ENCODE measurements at regions not wholly inside any gene's neighbourhood (a gene's known extent, or its start where the extent isn't known, plus 50 kb on each side); places are given as distances from the start of the nearest gene placed in this dataset.

DNA sequence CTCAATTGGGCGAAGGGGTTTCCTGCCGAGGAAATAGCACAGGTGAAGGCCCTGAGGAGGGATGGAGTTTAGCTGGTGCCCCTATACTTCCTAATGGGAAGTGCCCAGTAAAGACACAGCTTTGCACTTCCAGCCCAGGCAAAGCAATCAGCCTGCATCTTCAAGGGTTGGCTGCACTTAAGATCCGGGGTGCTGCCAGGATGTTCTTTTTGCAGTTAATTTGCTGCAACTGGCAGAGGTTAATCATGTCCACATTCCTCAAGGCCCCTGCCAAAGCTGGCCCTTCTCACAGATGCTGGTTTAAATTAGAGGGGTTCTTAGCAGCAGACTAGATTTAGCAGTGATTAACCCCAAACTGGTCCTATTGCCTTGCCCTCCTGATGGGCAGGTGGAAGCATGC is 137.7 kb upstream of the NAV2 start:
- no peak for TF ChIP-seq ZFX (IDR thresholded peaks at IDR 0.05)
- TF ChIP-seq, protein P1, sequence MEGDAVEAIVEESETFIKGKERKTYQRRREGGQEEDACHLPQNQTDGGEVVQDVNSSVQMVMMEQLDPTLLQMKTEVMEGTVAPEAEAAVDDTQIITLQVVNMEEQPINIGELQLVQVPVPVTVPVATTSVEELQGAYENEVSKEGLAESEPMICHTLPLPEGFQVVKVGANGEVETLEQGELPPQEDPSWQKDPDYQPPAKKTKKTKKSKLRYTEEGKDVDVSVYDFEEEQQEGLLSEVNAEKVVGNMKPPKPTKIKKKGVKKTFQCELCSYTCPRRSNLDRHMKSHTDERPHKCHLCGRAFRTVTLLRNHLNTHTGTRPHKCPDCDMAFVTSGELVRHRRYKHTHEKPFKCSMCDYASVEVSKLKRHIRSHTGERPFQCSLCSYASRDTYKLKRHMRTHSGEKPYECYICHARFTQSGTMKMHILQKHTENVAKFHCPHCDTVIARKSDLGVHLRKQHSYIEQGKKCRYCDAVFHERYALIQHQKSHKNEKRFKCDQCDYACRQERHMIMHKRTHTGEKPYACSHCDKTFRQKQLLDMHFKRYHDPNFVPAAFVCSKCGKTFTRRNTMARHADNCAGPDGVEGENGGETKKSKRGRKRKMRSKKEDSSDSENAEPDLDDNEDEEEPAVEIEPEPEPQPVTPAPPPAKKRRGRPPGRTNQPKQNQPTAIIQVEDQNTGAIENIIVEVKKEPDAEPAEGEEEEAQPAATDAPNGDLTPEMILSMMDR (conservative IDR thresholded peaks at IDR 0.05) = no peak
- H3K27ac ChIP-seq = no peak overlapping the region

GRCh38 chr11:19573666-19574065 is 139.0 kb upstream of the NAV2 start:
- no peak overlapping the region for H3K27ac ChIP-seq
- TF ChIP-seq, protein P1 (conservative IDR thresholded peaks at IDR 0.05) = no peak
- TF ChIP-seq ZFX (IDR thresholded peaks at IDR 0.05) = no peak

DNA sequence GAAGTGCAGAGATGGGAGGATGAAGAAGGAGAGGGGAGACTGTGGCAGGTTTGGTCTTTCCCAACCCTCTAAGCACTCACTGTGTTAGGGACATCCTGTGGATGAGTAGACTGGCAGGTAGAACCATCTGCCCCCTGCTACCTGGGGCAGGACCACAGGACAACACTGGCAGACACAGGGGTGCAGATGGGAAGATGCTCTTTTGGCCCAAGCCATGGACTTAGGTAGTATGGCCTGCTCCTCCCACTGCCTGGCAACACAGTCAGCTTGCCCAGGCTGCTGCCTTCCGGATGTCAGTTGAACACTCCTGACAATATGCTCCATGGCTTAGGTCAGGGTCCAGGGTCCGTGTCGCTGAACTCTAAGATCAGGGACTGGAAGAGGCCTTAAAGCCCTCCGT is 140.7 kb upstream of the NAV2 start:
- no peak overlapping the region for H3K27ac ChIP-seq
- TF ChIP-seq, protein P1 (conservative IDR thresholded peaks at IDR 0.05) = no peak
- TF ChIP-seq ZFX (IDR thresholded peaks at IDR 0.05) = no peak

- TF ChIP-seq, protein P1 (conservative IDR thresholded peaks at IDR 0.05) = no peak
- TF ChIP-seq ZFX (IDR thresholded peaks at IDR 0.05) = no peak
- no peak overlapping the region for H3K27ac ChIP-seq
Observed at GRCh38 chr11:19570889-19571288, 141.7 kb upstream of the NAV2 start.

- H3K27ac ChIP-seq = no peak overlapping the region
- TF ChIP-seq, protein P1 (conservative IDR thresholded peaks at IDR 0.05) = no peak
- no peak for TF ChIP-seq ZFX (IDR thresholded peaks at IDR 0.05)
Observed at GRCh38 chr11:19567996-19568395, 144.6 kb upstream of the NAV2 start.

GRCh38 chr11:19566583-19567379 is 145.9 kb upstream of the NAV2 start:
- H3K27ac ChIP-seq = no peak overlapping the region
- TF ChIP-seq, protein P1 (conservative IDR thresholded peaks at IDR 0.05) = no peak
- no peak for TF ChIP-seq ZFX (IDR thresholded peaks at IDR 0.05)

DNA sequence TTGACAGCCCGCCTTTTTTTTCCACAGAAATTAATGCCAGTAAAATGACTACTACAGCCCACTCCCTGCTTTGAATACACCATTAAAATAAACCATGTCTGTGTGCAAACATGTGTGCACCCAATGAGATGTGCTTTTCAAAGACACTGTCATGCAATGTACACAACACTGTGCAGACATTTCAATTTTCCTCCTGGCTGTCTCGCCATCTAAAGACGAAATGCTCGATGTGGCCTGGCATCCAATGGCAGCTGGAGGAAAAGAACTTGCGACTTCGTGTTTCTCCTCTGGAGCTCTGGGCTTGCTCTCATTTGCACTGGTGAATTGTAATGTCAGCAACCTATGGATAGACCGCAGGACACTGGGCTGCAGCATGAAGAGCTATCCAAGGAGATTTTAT is 147.0 kb upstream of the NAV2 start:
- no peak for TF ChIP-seq ZFX (IDR thresholded peaks at IDR 0.05)
- TF ChIP-seq, protein P1 (conservative IDR thresholded peaks at IDR 0.05) = no peak
- H3K27ac ChIP-seq = no peak overlapping the region

Data from C4-2B (cell line).